MCF 10A (cell line): ENCODE measurements at regions not wholly inside any gene's neighbourhood (a gene's known extent, or its start where the extent isn't known, plus 50 kb on each side); places are given as distances from the start of the nearest gene placed in this dataset.

Experiments used
- BruUV-seq: library from RNA; stranded (reverse); fragments of 400-500 nt; replicated peaks from 2 replicates; lab custom pipeline; 2021; lab: Mats Ljungman, UMichigan
- CTCF ChIA-PET: fragments of 300-600 bp; sonication (Branson Sonifier 250); formaldehyde crosslinking; extraction: SDS; loops from one replicate; lab custom pipeline; 2021; ENCODE audit warnings: antibody characterized with exemption, inconsistent platforms; lab: Yijun Ruan, JAX
- POLR2A ChIA-PET: fragments of 300-600, 350-650 bp; sonication (Branson Sonifier 250); formaldehyde crosslinking; extraction: SDS; loops from one replicate; lab custom pipeline; 2020; ENCODE audit warnings: antibody characterized with exemption, inconsistent platforms; lab: Yijun Ruan, JAX
- DNase-seq: peaks from one replicate; pipeline ENCODE4 v3.0.0-alpha.2; 2018; ENCODE audit not compliant: unreplicated experiment
- H3K27ac Mint-ChIP-seq: one replicate; pipeline ENCODE4 v1.8.0; 2022; ENCODE audit warnings: mild to moderate bottlenecking, low read depth, mixed read lengths; ENCODE audit not compliant: unreplicated experiment
- H3K27me3 Mint-ChIP-seq: one replicate; pipeline ENCODE4 v1.8.0; 2022; ENCODE audit warnings: mixed read lengths; ENCODE audit not compliant: insufficient read depth, unreplicated experiment
- H3K36me3 Mint-ChIP-seq: one replicate; pipeline ENCODE4 v1.8.0; 2022; ENCODE audit warnings: mild to moderate bottlenecking, moderate library complexity, mixed read lengths; ENCODE audit not compliant: insufficient read depth, unreplicated experiment
- H3K4me1 Mint-ChIP-seq: one replicate; pipeline ENCODE4 v1.8.0; 2022; ENCODE audit warnings: mixed read lengths; ENCODE audit not compliant: insufficient read depth, unreplicated experiment
- H3K4me3 Mint-ChIP-seq: one replicate; pipeline ENCODE4 v1.8.0; 2022; ENCODE audit warnings: mild to moderate bottlenecking, moderate library complexity, mixed read lengths; ENCODE audit not compliant: unreplicated experiment
- H3K9me3 Mint-ChIP-seq: one replicate; pipeline ENCODE4 v1.8.0; 2022; ENCODE audit warnings: mixed read lengths; ENCODE audit not compliant: unreplicated experiment
- CTCF ChIP-seq: fragments of 200-600 bp; IDR thresholded peaks from one replicate; pipeline ENCODE4 v1.8.0; 2022; ENCODE audit warnings: antibody characterized with exemption, mild to moderate bottlenecking; ENCODE audit not compliant: unreplicated experiment
- intact Hi-C: fragments of 100-400 bp; cut with micrococcal nuclease; formaldehyde crosslinking; loops from 2 replicates; pipeline ENCODE4 v1.14.1; 2022

- intact Hi-C loops: no loop called here
These were observed 119.7 kb downstream of the MACROH2A1 start for GRCh38 chr5:135279328-135279727.

DNA sequence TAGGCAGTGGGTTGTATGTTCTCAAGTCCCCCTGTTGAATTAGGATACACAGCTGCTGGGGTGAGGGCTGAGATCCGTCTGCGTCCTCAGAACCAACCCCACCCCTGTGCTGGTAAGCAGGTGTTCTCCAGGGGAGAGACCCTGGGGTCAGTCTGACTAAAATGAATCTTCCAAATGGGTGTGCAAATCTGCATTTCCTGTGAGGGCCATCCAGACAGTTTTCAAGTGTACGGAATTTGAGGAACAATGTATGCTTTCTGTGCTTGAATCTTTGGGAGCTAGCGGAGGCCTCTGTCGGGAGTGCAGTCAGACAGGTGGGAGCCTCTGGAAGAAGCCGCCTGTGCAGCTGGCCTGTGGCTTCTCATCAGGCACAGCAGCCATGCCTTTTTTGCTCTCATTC lies 122.9 kb downstream of the MACROH2A1 start:
- Mint-ChIP-seq H3K27me3 (no peaks in the 10 kb centered on the region), H3K27ac (no peak overlapping the region), H3K36me3 (no peaks in the 10 kb centered on the region), H3K4me1 (no peaks in the 10 kb centered on the region), H3K4me3 (no peak overlapping the region), H3K9me3 (peaks cover 12% of the 10 kb centered on the region)
- POLR2A ChIA-PET: no interaction called here
- no TSS peak for BruUV-seq
- CTCF ChIA-PET: no interaction called here
- no peak for TF ChIP-seq CTCF
- no peak for DNase-seq
- intact Hi-C loops: no loop called here

More at GRCh38 chr5:135279328-135279727, 119.7 kb downstream of the MACROH2A1 start:
- Mint-ChIP-seq H3K27ac (no peak overlapping the region), H3K9me3 (peaks cover 12% of the 10 kb centered on the region), H3K36me3 (no peaks in the 10 kb centered on the region), H3K27me3 (no peaks in the 10 kb centered on the region), H3K4me3 (no peak overlapping the region), H3K4me1 (no peaks in the 10 kb centered on the region)
- no TSS peak for BruUV-seq
- POLR2A ChIA-PET: interaction anchor here (1.0 kb wide), 1 partner anchor 9 kb away, joined by 4 read pairs; no protein-coding TSS in a partner anchor
- CTCF ChIA-PET: interaction anchor here (0.5 to 0.8 kb wide), 3 partner anchors 33 to 440 kb away, joined by 3 to 4 read pairs (median 3); partner anchors contain the start of gene PCBD2
- no peak for TF ChIP-seq CTCF
- no peak for DNase-seq

- Mint-ChIP-seq H3K9me3 (peaks cover 5% of the 10 kb centered on the region), H3K4me3 (no peak overlapping the region), H3K27ac (no peak overlapping the region), H3K27me3 (no peaks in the 10 kb centered on the region), H3K4me1 (no peaks in the 10 kb centered on the region), H3K36me3 (no peaks in the 10 kb centered on the region)
- DNase-seq: no peak
- intact Hi-C loops: no loop called here
- POLR2A ChIA-PET: interaction anchor here (0.6 to 1.7 kb wide), 2 partner anchors 9 to 464 kb away, joined by 3 to 6 read pairs; no protein-coding TSS in a partner anchor
- TF ChIP-seq CTCF: no peak
- BruUV-seq: no TSS peak
- CTCF ChIA-PET: interaction anchor here (0.5 kb wide), 1 partner anchor 105 kb away, joined by 3 read pairs; no protein-coding TSS in a partner anchor
These were observed 125.8 kb downstream of the MACROH2A1 start for GRCh38 chr5:135273212-135273611.

- no peaks in the 10 kb centered on the region for H3K27me3 Mint-ChIP-seq
- no peak overlapping the region for H3K4me3 Mint-ChIP-seq
- intact Hi-C loops: no loop called here
- no peaks in the 10 kb centered on the region for H3K4me1 Mint-ChIP-seq
- no peaks in the 10 kb centered on the region for H3K9me3 Mint-ChIP-seq
- no peak overlapping the region for H3K27ac Mint-ChIP-seq
- no peaks in the 10 kb centered on the region for H3K36me3 Mint-ChIP-seq
- BruUV-seq: no TSS peak
- no peak for DNase-seq
- POLR2A ChIA-PET: interaction anchor here (0.6 kb wide), 2 partner anchors 172 to 464 kb away, joined by 3 read pairs; no protein-coding TSS in a partner anchor
- CTCF ChIA-PET: interaction anchor here (0.5 kb wide), 1 partner anchor 104 kb away, joined by 3 read pairs; no protein-coding TSS in a partner anchor
- no peak for TF ChIP-seq CTCF
These were observed 126.7 kb downstream of the MACROH2A1 start for GRCh38 chr5:135272311-135272805.
